ENCODE measurements at regions not wholly inside any gene's neighbourhood (a gene's known extent, or its start where the extent isn't known, plus 50 kb on each side); places are given as distances from the start of the nearest gene placed in this dataset.
"Not testable (repeated sequence)": the region's sequence is repeated elsewhere in the genome, so short reads cannot be mapped to it uniquely, and the experiment has no call there.

- CTCF ChIA-PET, result no interaction called here
- TF ChIP-seq FOXA1 (IDR thresholded peaks at IDR 0.05) (no peak), FOXK2 (IDR thresholded peaks at IDR 0.05) (no peak), CTBP1 (IDR thresholded peaks at IDR 0.05; ENCODE audit: borderline replicate concordance) (no peak), TARDBP (IDR thresholded peaks at IDR 0.05) (no peak)
- POLR2A ChIA-PET, result no interaction called here
- DNase-seq (ENCODE audit: extremely low spot score), result no peak
Measured at GRCh38 chr2:59168766-59169165, 927.6 kb upstream of the FANCL start.

GRCh38 chr2:59167514-59167913 lies 926.4 kb upstream of the FANCL start:
- POLR2A ChIA-PET, result no interaction called here
- DNase-seq (ENCODE audit: extremely low spot score), result no peak
- TF ChIP-seq ZNF384 (IDR thresholded peaks at IDR 0.05), result no peak
- no peak for TF ChIP-seq L3MBTL2 (conservative IDR thresholded peaks at IDR 0.05)
- TF ChIP-seq HDGF (IDR thresholded peaks at IDR 0.05; ENCODE audit: borderline replicate concordance), result no peak
- TF ChIP-seq SP1 (IDR thresholded peaks at IDR 0.05), result no peak
- TF ChIP-seq BHLHE40 (IDR thresholded peaks at IDR 0.05; ENCODE audit: borderline replicate concordance), result no peak
- no peak for TF ChIP-seq ELF4 (IDR thresholded peaks at IDR 0.05)
- TF ChIP-seq FOXA1 (IDR thresholded peaks at IDR 0.05), result no peak
- TF ChIP-seq CTBP1 (IDR thresholded peaks at IDR 0.05; ENCODE audit: borderline replicate concordance), result no peak
- TF ChIP-seq TARDBP (IDR thresholded peaks at IDR 0.05), result no peak
- no peak for TF ChIP-seq ARNT (IDR thresholded peaks at IDR 0.05)
- TF ChIP-seq LEF1 (IDR thresholded peaks at IDR 0.05; ENCODE audit: borderline replicate concordance), result no peak
- TF ChIP-seq PKNOX1 (IDR thresholded peaks at IDR 0.05), result no peak
- no peak for TF ChIP-seq FOXM1 (IDR thresholded peaks at IDR 0.05; ENCODE audit: borderline replicate concordance)
- no peak for TF ChIP-seq SUZ12 (IDR thresholded peaks at IDR 0.05)
- TF ChIP-seq FOXK2 (IDR thresholded peaks at IDR 0.05), result no peak
- TF ChIP-seq NFRKB (IDR thresholded peaks at IDR 0.05), result no peak
- CTCF ChIA-PET, result no interaction called here

GRCh38 chr2:59157908-59158307 lies 916.8 kb upstream of the FANCL start:
- POLR2A ChIA-PET; CTCF ChIA-PET; DNase-seq (ENCODE audit: extremely low spot score): not testable (repeated sequence)

GRCh38 chr2:59151805-59152204 lies 910.7 kb upstream of the FANCL start:
- DNase-seq (ENCODE audit: extremely low spot score), result no peak
- POLR2A ChIA-PET, result no interaction called here
- CTCF ChIA-PET, result no interaction called here
- no peak for TF ChIP-seq CTBP1 (IDR thresholded peaks at IDR 0.05; ENCODE audit: borderline replicate concordance)
- TF ChIP-seq PKNOX1 (IDR thresholded peaks at IDR 0.05), result no peak
- TF ChIP-seq FOXM1 (IDR thresholded peaks at IDR 0.05; ENCODE audit: borderline replicate concordance), result no peak
- TF ChIP-seq FOXA1 (IDR thresholded peaks at IDR 0.05), result no peak
- TF ChIP-seq ELF4 (IDR thresholded peaks at IDR 0.05), result no peak
- no peak for TF ChIP-seq ARNT (IDR thresholded peaks at IDR 0.05)
- no peak for TF ChIP-seq TARDBP (IDR thresholded peaks at IDR 0.05)
- TF ChIP-seq FOXK2 (IDR thresholded peaks at IDR 0.05), result no peak
- TF ChIP-seq L3MBTL2 (conservative IDR thresholded peaks at IDR 0.05), result no peak
- no peak for TF ChIP-seq NFRKB (IDR thresholded peaks at IDR 0.05)
- no peak for TF ChIP-seq BHLHE40 (IDR thresholded peaks at IDR 0.05; ENCODE audit: borderline replicate concordance)
- no peak for TF ChIP-seq HDGF (IDR thresholded peaks at IDR 0.05; ENCODE audit: borderline replicate concordance)
- no peak for TF ChIP-seq SP1 (IDR thresholded peaks at IDR 0.05)
- TF ChIP-seq LEF1 (IDR thresholded peaks at IDR 0.05; ENCODE audit: borderline replicate concordance), result no peak
- no peak for TF ChIP-seq SUZ12 (IDR thresholded peaks at IDR 0.05)

GRCh38 chr2:59150217-59150849 lies 909.2 kb upstream of the FANCL start:
- POLR2A ChIA-PET, result no interaction called here
- CTCF ChIA-PET, result no interaction called here
- DNase-seq (ENCODE audit: extremely low spot score), result no peak
- no peak for TF ChIP-seq BHLHE40 (IDR thresholded peaks at IDR 0.05; ENCODE audit: borderline replicate concordance)
- no peak for TF ChIP-seq TARDBP (IDR thresholded peaks at IDR 0.05)
- TF ChIP-seq NFRKB (IDR thresholded peaks at IDR 0.05), result no peak
- TF ChIP-seq FOXM1 (IDR thresholded peaks at IDR 0.05; ENCODE audit: borderline replicate concordance), result no peak
- no peak for TF ChIP-seq LEF1 (IDR thresholded peaks at IDR 0.05; ENCODE audit: borderline replicate concordance)

GRCh38 chr2:59149271-59149670 lies 908.1 kb upstream of the FANCL start:
- TF ChIP-seq SP1 (IDR thresholded peaks at IDR 0.05), result no peak
- TF ChIP-seq BHLHE40 (IDR thresholded peaks at IDR 0.05; ENCODE audit: borderline replicate concordance), result no peak
- no peak for TF ChIP-seq LEF1 (IDR thresholded peaks at IDR 0.05; ENCODE audit: borderline replicate concordance)
- no peak for TF ChIP-seq FOXA1 (IDR thresholded peaks at IDR 0.05)
- no peak for TF ChIP-seq ARNT (IDR thresholded peaks at IDR 0.05)
- no peak for TF ChIP-seq PKNOX1 (IDR thresholded peaks at IDR 0.05)
- TF ChIP-seq HDGF (IDR thresholded peaks at IDR 0.05; ENCODE audit: borderline replicate concordance), result no peak
- TF ChIP-seq TARDBP (IDR thresholded peaks at IDR 0.05), result no peak
- no peak for DNase-seq (ENCODE audit: extremely low spot score)
- CTCF ChIA-PET, result no interaction called here
- POLR2A ChIA-PET, result no interaction called here

GRCh38 chr2:59112258-59112657 lies 871.1 kb upstream of the FANCL start:
- TF ChIP-seq BHLHE40 (IDR thresholded peaks at IDR 0.05; ENCODE audit: borderline replicate concordance) (no peak), PKNOX1 (IDR thresholded peaks at IDR 0.05) (no peak), SUZ12 (IDR thresholded peaks at IDR 0.05) (no peak), ZNF384 (IDR thresholded peaks at IDR 0.05) (no peak), CTBP1 (IDR thresholded peaks at IDR 0.05; ENCODE audit: borderline replicate concordance) (no peak), NFRKB (IDR thresholded peaks at IDR 0.05) (no peak), FOXA1 (IDR thresholded peaks at IDR 0.05) (no peak), LEF1 (IDR thresholded peaks at IDR 0.05; ENCODE audit: borderline replicate concordance) (no peak), HDGF (IDR thresholded peaks at IDR 0.05; ENCODE audit: borderline replicate concordance) (no peak), ARNT (IDR thresholded peaks at IDR 0.05) (no peak), ELF4 (IDR thresholded peaks at IDR 0.05) (no peak), SP1 (IDR thresholded peaks at IDR 0.05) (no peak), TARDBP (IDR thresholded peaks at IDR 0.05) (no peak)
- no peak for DNase-seq (ENCODE audit: extremely low spot score)
- CTCF ChIA-PET, result no interaction called here
- POLR2A ChIA-PET, result no interaction called here

Data from HEK293T (cell line).